Activated naive CD4-positive, alpha-beta T cell treated with anti-CD3 and anti-CD28 coated beads, Interleukin-2, amount 10 ng/mL, durations not matched to agents 7 days and 5 days (primary cell): ENCODE measurements at regions not wholly inside any gene's neighbourhood (a gene's known extent, or its start where the extent isn't known, plus 50 kb on each side); places are given as distances from the start of the nearest gene placed in this dataset.

Experiments
- CTCF ChIA-PET: fragments of 350-600 bp; sonication (Branson Sonifier 250); formaldehyde crosslinking; loops from one replicate; lab custom pipeline; 2021; ENCODE audit warnings: antibody characterized with exemption; lab: Charles Lee
- DNase-seq: peaks from one replicate; pipeline ENCODE4 v3.0.0-alpha.2; 2020
- H3K27ac Mint-ChIP-seq: one replicate; pipeline ENCODE4 v1.8.0; 2021; ENCODE audit warnings: mild to moderate bottlenecking, moderate library complexity, mixed read lengths
- H3K27me3 Mint-ChIP-seq: one replicate; pipeline ENCODE4 v1.8.0; 2021; ENCODE audit warnings: mild to moderate bottlenecking, mixed read lengths
- H3K36me3 Mint-ChIP-seq: one replicate; pipeline ENCODE4 v1.8.0; 2021; ENCODE audit warnings: mixed read lengths
- H3K4me1 Mint-ChIP-seq: one replicate; pipeline ENCODE4 v1.8.0; 2021; ENCODE audit warnings: mixed read lengths
- H3K4me3 Mint-ChIP-seq: one replicate; pipeline ENCODE4 v1.8.0; 2021; ENCODE audit warnings: mild to moderate bottlenecking, moderate library complexity, mixed read lengths
- H3K9me3 Mint-ChIP-seq: one replicate; pipeline ENCODE4 v1.8.0; 2021; ENCODE audit warnings: mixed read lengths

DNA sequence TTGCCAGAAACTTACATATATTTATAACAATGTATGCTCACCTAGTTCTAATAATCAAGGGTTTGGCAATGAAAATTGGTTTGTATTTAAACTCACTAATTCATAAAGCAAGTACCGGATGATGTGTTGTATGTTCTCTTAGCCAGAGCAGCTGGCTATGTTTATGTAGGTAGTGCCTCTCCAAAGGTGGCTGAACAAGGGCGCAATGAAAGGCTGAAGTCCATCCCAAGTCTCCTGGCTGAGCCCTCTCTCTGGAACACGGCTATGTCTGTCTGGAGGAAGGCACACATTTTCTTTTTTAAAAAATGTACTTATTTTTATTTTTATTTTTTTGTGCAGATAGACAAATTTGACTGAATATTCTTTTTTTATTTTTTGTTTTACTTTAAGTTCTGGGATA, 141.2 kb upstream of the DAB2 start:
- H3K36me3 Mint-ChIP-seq: no peaks in the 10 kb centered on the region
- peaks cover 8% of the 10 kb centered on the region for H3K27me3 Mint-ChIP-seq
- no peak overlapping the region for H3K4me3 Mint-ChIP-seq
- DNase-seq: no peak
- CTCF ChIA-PET: no interaction called here
- no peaks in the 10 kb centered on the region for H3K4me1 Mint-ChIP-seq
- no peak overlapping the region for H3K27ac Mint-ChIP-seq
- no peaks in the 10 kb centered on the region for H3K9me3 Mint-ChIP-seq

DNA sequence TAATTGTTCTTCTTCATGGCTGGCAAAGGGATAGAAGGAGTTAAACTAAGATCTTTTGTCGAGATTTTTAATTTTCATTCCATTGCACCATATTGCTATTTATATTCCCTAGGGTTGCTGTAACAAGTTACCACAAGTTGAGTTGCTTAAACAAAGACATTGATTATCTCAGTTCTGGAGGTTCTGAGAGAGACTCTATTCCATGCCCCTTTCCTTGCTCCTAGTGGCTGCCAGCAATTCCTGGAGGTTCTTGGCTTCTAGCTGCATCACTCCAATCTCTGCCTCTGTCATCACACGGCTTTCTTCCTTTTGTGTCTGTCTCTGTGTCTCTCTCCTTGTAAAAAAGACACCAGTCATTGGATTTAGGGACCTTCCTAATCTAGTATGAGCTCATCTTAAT, 136.6 kb upstream of the DAB2 start:
- H3K27me3 Mint-ChIP-seq: peaks cover 4% of the 10 kb centered on the region
- CTCF ChIA-PET: no interaction called here
- no peaks in the 10 kb centered on the region for H3K9me3 Mint-ChIP-seq

GRCh38 chr5:39560726-39561125, 135.9 kb upstream of the DAB2 start:
- no peak overlapping the region for H3K27ac Mint-ChIP-seq
- H3K4me3 Mint-ChIP-seq: no peak overlapping the region
- CTCF ChIA-PET: no interaction called here
- no peaks in the 10 kb centered on the region for H3K36me3 Mint-ChIP-seq
- H3K27me3 Mint-ChIP-seq: peaks cover 4% of the 10 kb centered on the region
- H3K4me1 Mint-ChIP-seq: no peaks in the 10 kb centered on the region
- H3K9me3 Mint-ChIP-seq: no peaks in the 10 kb centered on the region
- no peak for DNase-seq

More for the DNA sequence above, 136.6 kb upstream of the DAB2 start:
- no peak overlapping the region for H3K4me3 Mint-ChIP-seq
- no peaks in the 10 kb centered on the region for H3K36me3 Mint-ChIP-seq
- H3K4me1 Mint-ChIP-seq: no peaks in the 10 kb centered on the region
- H3K27ac Mint-ChIP-seq: no peak overlapping the region
- DNase-seq: no peak

GRCh38 chr5:39559923-39560322, 135.1 kb upstream of the DAB2 start:
- no peaks in the 10 kb centered on the region for H3K9me3 Mint-ChIP-seq
- DNase-seq: no peak
- no peak overlapping the region for H3K27ac Mint-ChIP-seq
- CTCF ChIA-PET: no interaction called here
- peaks cover 4% of the 10 kb centered on the region for H3K27me3 Mint-ChIP-seq
- H3K36me3 Mint-ChIP-seq: no peaks in the 10 kb centered on the region
- no peaks in the 10 kb centered on the region for H3K4me1 Mint-ChIP-seq
- no peak overlapping the region for H3K4me3 Mint-ChIP-seq

GRCh38 chr5:39558541-39558940, 133.8 kb upstream of the DAB2 start:
- Mint-ChIP-seq H3K4me3 (no peak overlapping the region), H3K9me3 (no peaks in the 10 kb centered on the region), H3K27ac (no peak overlapping the region), H3K27me3 (peaks cover 12% of the 10 kb centered on the region), H3K4me1 (no peaks in the 10 kb centered on the region), H3K36me3 (no peaks in the 10 kb centered on the region)
- CTCF ChIA-PET: no interaction called here
- no peak for DNase-seq

DNA sequence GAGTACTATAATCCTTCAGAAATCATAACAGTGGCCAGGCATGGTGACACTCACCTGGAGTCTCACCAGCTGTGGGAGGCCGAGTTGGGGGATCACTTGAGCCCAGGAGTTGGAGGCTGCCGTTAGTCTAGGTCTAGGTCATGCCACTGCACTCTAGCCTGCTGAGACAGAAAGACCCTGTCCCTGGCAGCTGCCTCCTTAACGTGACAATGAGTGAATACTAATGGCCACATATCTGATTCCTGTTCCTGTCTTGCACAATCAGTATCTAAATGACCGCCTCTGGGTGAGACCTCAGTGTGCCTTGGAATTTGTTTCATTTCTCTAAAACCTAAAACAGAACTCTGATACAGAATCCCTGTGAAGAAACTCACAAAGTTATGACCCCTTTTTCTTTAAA, 131.0 kb upstream of the DAB2 start:
- no peaks in the 10 kb centered on the region for H3K4me1 Mint-ChIP-seq
- H3K36me3 Mint-ChIP-seq: no peaks in the 10 kb centered on the region
- H3K4me3 Mint-ChIP-seq: no peak overlapping the region
- CTCF ChIA-PET: no interaction called here
- no peak overlapping the region for H3K27ac Mint-ChIP-seq
- H3K27me3 Mint-ChIP-seq: peaks cover 8% of the 10 kb centered on the region
- no peaks in the 10 kb centered on the region for H3K9me3 Mint-ChIP-seq
- DNase-seq: no peak

DNA sequence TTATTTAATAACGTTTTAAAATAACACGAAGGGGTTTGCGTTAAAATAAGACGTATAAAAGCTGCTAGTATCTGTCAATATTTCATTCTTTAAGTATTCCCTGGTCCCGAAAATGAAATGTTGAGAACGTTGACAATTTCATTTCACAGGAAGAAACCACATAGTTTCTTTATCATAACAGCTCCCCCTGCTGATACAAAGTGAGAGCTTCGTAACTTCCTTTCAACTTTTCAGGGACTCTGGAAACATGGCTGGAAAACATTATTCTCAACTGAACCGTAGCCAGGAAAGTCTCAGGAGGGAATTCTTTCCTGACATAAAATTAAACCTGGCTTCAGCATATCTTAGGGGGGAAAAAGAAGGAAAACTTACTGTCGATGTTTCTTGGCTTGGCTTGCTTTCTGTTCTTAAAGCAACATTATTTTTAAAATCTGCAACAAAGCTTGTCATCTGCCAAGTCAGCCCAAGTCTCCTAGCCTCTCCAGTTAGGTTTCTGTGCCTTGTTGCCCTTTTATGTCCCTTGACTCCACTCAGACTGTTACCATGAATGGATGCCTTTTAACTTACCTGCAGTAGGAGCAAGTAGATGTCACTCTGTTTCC, 122.9 kb upstream of the DAB2 start:
- Mint-ChIP-seq H3K4me1 (no peaks in the 10 kb centered on the region), H3K27me3 (no peaks in the 10 kb centered on the region), H3K9me3 (no peaks in the 10 kb centered on the region), H3K27ac (no peak overlapping the region), H3K4me3 (no peak overlapping the region), H3K36me3 (no peaks in the 10 kb centered on the region)
- CTCF ChIA-PET: interaction anchor here (0.7 to 3.0 kb wide), 17 partner anchors 8 to 1106 kb away, joined by 3 to 56 read pairs (median 4); partner anchors contain the start of gene DAB2
- DNase-seq: no peak

GRCh38 chr5:39544941-39545340, 120.2 kb upstream of the DAB2 start:
- no peak overlapping the region for H3K4me3 Mint-ChIP-seq
- no peaks in the 10 kb centered on the region for H3K4me1 Mint-ChIP-seq
- no peaks in the 10 kb centered on the region for H3K27me3 Mint-ChIP-seq
- H3K27ac Mint-ChIP-seq: no peak overlapping the region
- H3K9me3 Mint-ChIP-seq: no peaks in the 10 kb centered on the region
- CTCF ChIA-PET: interaction anchor here (1.2 to 4.4 kb wide), 2 partner anchors 169 to 327 kb away, joined by 5 to 18 read pairs; no protein-coding TSS in a partner anchor
- no peaks in the 10 kb centered on the region for H3K36me3 Mint-ChIP-seq
- no peak for DNase-seq

- no peak for DNase-seq
- Mint-ChIP-seq H3K27me3 (no peaks in the 10 kb centered on the region), H3K27ac (no peak overlapping the region), H3K4me3 (no peak overlapping the region), H3K4me1 (no peaks in the 10 kb centered on the region), H3K36me3 (no peaks in the 10 kb centered on the region), H3K9me3 (no peaks in the 10 kb centered on the region)
- CTCF ChIA-PET: interaction anchor here (4.4 kb wide), 1 partner anchor 167 kb away, joined by 18 read pairs; no protein-coding TSS in a partner anchor
Measured at GRCh38 chr5:39543335-39543734, 118.6 kb upstream of the DAB2 start.

GRCh38 chr5:39542511-39543285, 117.9 kb upstream of the DAB2 start:
- H3K9me3 Mint-ChIP-seq: no peaks in the 10 kb centered on the region
- H3K27ac Mint-ChIP-seq: no peak overlapping the region
- CTCF ChIA-PET: interaction anchor here (1.1 to 4.4 kb wide), 2 partner anchors 166 to 325 kb away, joined by 3 to 18 read pairs; no protein-coding TSS in a partner anchor
- no peaks in the 10 kb centered on the region for H3K36me3 Mint-ChIP-seq
- DNase-seq: no peak
- no peak overlapping the region for H3K4me3 Mint-ChIP-seq
- no peaks in the 10 kb centered on the region for H3K27me3 Mint-ChIP-seq
- no peaks in the 10 kb centered on the region for H3K4me1 Mint-ChIP-seq

- no peaks in the 10 kb centered on the region for H3K36me3 Mint-ChIP-seq
- H3K27ac Mint-ChIP-seq: no peak overlapping the region
- H3K9me3 Mint-ChIP-seq: no peaks in the 10 kb centered on the region
- no peak overlapping the region for H3K4me3 Mint-ChIP-seq
- CTCF ChIA-PET: interaction anchor here (1.1 to 4.4 kb wide), 2 partner anchors 166 to 324 kb away, joined by 3 to 18 read pairs; no protein-coding TSS in a partner anchor
- no peaks in the 10 kb centered on the region for H3K27me3 Mint-ChIP-seq
- no peak for DNase-seq
- no peaks in the 10 kb centered on the region for H3K4me1 Mint-ChIP-seq
Measured at GRCh38 chr5:39541920-39542319, 117.1 kb upstream of the DAB2 start.

GRCh38 chr5:39539470-39539869, 114.7 kb upstream of the DAB2 start:
- H3K27ac Mint-ChIP-seq: no peak overlapping the region
- DNase-seq: no peak
- no peaks in the 10 kb centered on the region for H3K4me1 Mint-ChIP-seq
- H3K36me3 Mint-ChIP-seq: no peaks in the 10 kb centered on the region
- CTCF ChIA-PET: interaction anchor here (1.6 kb wide), 1 partner anchor 9 kb away, joined by 4 read pairs; no protein-coding TSS in a partner anchor
- no peak overlapping the region for H3K4me3 Mint-ChIP-seq
- no peaks in the 10 kb centered on the region for H3K27me3 Mint-ChIP-seq
- H3K9me3 Mint-ChIP-seq: no peaks in the 10 kb centered on the region

DNA sequence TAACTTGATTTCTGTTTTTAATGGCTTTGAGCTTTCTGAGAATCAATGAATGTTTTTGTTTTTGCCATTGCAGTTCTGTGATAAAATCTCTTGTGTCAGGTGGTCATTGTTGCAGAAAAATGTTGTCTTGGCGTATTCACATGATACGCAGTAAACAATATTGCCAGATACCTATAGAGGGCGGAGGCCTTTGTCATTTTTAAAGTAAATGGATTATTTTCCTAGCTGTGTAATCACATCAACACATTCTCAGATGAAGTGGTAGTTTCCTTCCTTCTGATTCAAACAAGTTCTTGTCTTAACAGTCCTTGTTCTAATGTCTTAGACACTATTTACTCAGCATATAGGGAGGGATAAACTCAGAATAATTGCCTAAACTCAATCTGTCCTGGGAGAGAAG, 109.9 kb upstream of the DAB2 start:
- H3K27me3 Mint-ChIP-seq: peaks cover 10% of the 10 kb centered on the region
- CTCF ChIA-PET: interaction anchor here (1.4 kb wide), 1 partner anchor 159 kb away, joined by 4 read pairs; no protein-coding TSS in a partner anchor

DNA sequence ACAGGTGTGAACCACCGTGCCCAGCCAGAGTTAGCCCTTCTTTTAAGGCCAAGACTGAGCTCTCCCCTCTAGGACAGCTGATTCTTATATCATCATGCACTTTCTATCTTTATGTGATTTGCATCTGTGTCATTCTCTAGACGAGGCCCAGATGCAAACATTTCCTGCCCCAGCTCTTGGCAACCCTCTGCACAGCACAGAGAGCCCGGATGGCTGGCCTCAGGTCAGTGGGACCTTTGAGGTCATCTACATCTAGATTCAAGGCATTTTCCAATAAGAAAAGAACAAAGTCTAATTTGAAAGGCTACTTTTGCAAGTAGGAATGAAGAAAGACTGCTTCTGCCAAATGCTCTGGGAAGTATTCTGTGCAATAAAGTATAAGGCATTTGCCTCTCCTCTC, 109.0 kb upstream of the DAB2 start:
- H3K27ac Mint-ChIP-seq: no peak overlapping the region
- no peaks in the 10 kb centered on the region for H3K9me3 Mint-ChIP-seq
- H3K4me3 Mint-ChIP-seq: no peak overlapping the region
- H3K36me3 Mint-ChIP-seq: no peaks in the 10 kb centered on the region
- H3K4me1 Mint-ChIP-seq: no peaks in the 10 kb centered on the region
- CTCF ChIA-PET: interaction anchor here (1.4 kb wide), 1 partner anchor 158 kb away, joined by 4 read pairs; no protein-coding TSS in a partner anchor
- DNase-seq: no peak
- peaks cover 10% of the 10 kb centered on the region for H3K27me3 Mint-ChIP-seq

More for the DNA sequence above, 109.9 kb upstream of the DAB2 start:
- Mint-ChIP-seq H3K9me3 (no peaks in the 10 kb centered on the region), H3K36me3 (no peaks in the 10 kb centered on the region), H3K4me3 (no peak overlapping the region), H3K4me1 (no peaks in the 10 kb centered on the region), H3K27ac (no peak overlapping the region)
- no peak for DNase-seq
